Gastroesophageal sphincter (tissue), 3 donors: ENCODE measurements at regions not wholly inside any gene's neighbourhood (a gene's known extent, or its start where the extent isn't known, plus 50 kb on each side); places are given as distances from the start of the nearest gene placed in this dataset.

Source experiments
- CTCF ChIP-seq, 4 experiments: fragments of 200-600 bp in 2 of 4; fragments of 450-650 bp in 2 of 4; sonication (generic) in 1 of 4; IDR thresholded peaks; one replicate each; pipeline ENCODE4 v1.5.1; 2017 to 2019; ENCODE audit warnings: antibody characterized with exemption in 4 of 4, mild to moderate bottlenecking in 2 of 4, moderate library complexity in 2 of 4
- EP300 ChIP-seq: sonication (generic); formaldehyde crosslinking; IDR thresholded peaks from one replicate; pipeline ENCODE4 v1.6.1; 2017; ENCODE audit warnings: antibody characterized with exemption, mild to moderate bottlenecking
- POLR2A ChIP-seq, 2 donors: fragments of 450-650 bp; IDR thresholded peaks; one replicate each; pipeline ENCODE4 v1.6.1; 2017; ENCODE audit warnings: antibody characterized with exemption in 2 of 2, mild to moderate bottlenecking in 2 of 2, moderate library complexity in 1 of 2
- POLR2AphosphoS5 ChIP-seq: sonication (generic); formaldehyde crosslinking; IDR thresholded peaks from one replicate; pipeline ENCODE4 v1.6.1; 2017; ENCODE audit warnings: antibody characterized with exemption

GRCh38 chr5:163574472-163575440 lies 69.3 kb downstream of the MAT2B start:
- TF ChIP-seq POLR2A (IDR thresholded peaks at IDR 0.05) (no peak), POLR2AphosphoS5 (no peak), EP300 (no peak), CTCF (IDR thresholded peaks at IDR 0.05) (no peak)
